Cardiac fibroblast (primary cell): ENCODE measurements at regions not wholly inside any gene's neighbourhood (a gene's known extent, or its start where the extent isn't known, plus 50 kb on each side); places are given as distances from the start of the nearest gene placed in this dataset.
A peak's percentile ranks its signal among the peaks of the same experiment; 100 is the strongest.

Experiments
- DNase-seq, 2 donors: peaks; one replicate each; pipeline versions ENCODE4 v3.0.0 to v3.0.0-alpha.2; 2010; ENCODE audit warnings: low read depth in 2 of 2
- H3K4me3 ChIP-seq, 2 donors: replicated peaks in 1 of 2; 1 replicate in 1 of 2; 2 replicates in 1 of 2; pipeline ENCODE4 v1.5.1; 2011; ENCODE audit warnings: low read depth in 2 of 2, low read length in 2 of 2, mild to moderate bottlenecking in 2 of 2, moderate library complexity in 1 of 2
- CTCF ChIP-seq: IDR thresholded peaks from one replicate; pipeline ENCODE4 v1.5.1; 2011; ENCODE audit warnings: low read depth, mild to moderate bottlenecking, low read length, inconsistent platforms

GRCh38 chr11:62064221-62064620, 59.6 kb upstream of the INCENP start:
- no peak for TF ChIP-seq CTCF
- no peak overlapping the region for H3K4me3 ChIP-seq
- no peak for DNase-seq

GRCh38 chr11:62062223-62062861, 61.5 kb upstream of the INCENP start:
- DNase-seq: no peak
- no peak for TF ChIP-seq CTCF
- no peak overlapping the region for H3K4me3 ChIP-seq

GRCh38 chr11:62061356-62062222, 62.2 kb upstream of the INCENP start:
- H3K4me3 ChIP-seq: no peak overlapping the region
- TF ChIP-seq CTCF: no peak
- peak in 1 of 2 donors; percentile 27 for DNase-seq

DNA sequence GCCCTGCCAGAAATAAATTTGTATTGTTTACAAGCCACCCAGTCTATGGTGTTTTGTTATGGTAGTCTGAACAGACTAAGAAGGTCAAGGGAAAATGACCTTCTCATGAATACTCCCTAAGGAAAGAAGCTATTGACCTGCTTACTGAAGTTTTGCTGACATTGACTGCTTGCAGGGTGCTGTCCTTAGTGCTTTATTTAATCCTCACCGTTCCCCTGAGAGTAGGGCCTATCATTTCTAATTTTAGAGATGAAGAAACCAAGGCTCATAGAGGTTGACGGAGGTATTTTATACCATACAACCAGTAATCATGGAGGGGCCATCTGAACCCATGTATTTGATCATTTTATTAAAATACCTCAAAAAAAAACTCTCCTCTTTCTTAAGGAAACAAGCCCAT, 66.7 kb upstream of the INCENP start:
- no peak for TF ChIP-seq CTCF
- DNase-seq: no peak
- H3K4me3 ChIP-seq: no peak overlapping the region

- no peak for DNase-seq
- no peak for TF ChIP-seq CTCF
- H3K4me3 ChIP-seq: no peak overlapping the region
These were observed 67.8 kb upstream of the INCENP start for GRCh38 chr11:62055970-62056369.

GRCh38 chr11:62054484-62055121, 69.2 kb upstream of the INCENP start:
- TF ChIP-seq CTCF: peak; percentile 41
- DNase-seq: peak; percentile 61 to 78
- no peak overlapping the region for H3K4me3 ChIP-seq
